ENCODE measurements at regions not wholly inside any gene's neighbourhood (a gene's known extent, or its start where the extent isn't known, plus 50 kb on each side); places are given as distances from the start of the nearest gene placed in this dataset.
A peak's percentile ranks its signal among the peaks of the same experiment; 100 is the strongest.

DNA sequence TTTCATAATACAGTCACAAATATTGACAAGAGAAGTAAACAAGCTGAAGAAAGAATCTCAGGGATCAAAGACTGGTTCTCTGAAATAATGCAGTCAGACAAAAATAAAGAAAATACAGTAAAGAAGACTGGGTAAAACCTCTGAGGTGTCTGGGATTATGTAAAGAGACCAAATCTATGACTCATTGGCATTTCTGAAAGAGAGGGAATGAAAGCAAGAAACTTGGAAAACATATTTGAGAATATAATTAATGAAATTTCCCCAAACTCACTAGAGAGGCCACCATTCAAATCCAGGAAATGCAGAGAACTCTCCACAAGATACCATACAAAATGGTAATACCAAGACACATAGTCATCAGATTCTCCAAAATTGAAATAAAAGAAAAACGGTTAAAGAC, 53.0 kb upstream of the GPC6 start:
- Histone ChIP-seq H2BK20ac (ENCODE audit: low read depth, low read length) (no peak overlapping the region), H2BK5ac (ENCODE audit: low read depth, low read length, poor library complexity, severe bottlenecking) (no peak overlapping the region), H3K18ac (ENCODE audit: low read depth, low read length) (no peak overlapping the region), H2BK15ac (ENCODE audit: low read depth, low read length) (no peak overlapping the region), H2AFZ (replicated peaks; ENCODE audit: low read length, poor library complexity) (no peak overlapping the region), H3K9me3 (ENCODE audit: control insufficient read depth, insufficient read depth, low read length) (no peaks in the 10 kb centered on the region), H3K56ac (ENCODE audit: extremely low read depth, insufficient read depth, low read length) (no peak overlapping the region), H4K20me1 (ENCODE audit: insufficient read depth, low read length) (no peaks in the 10 kb centered on the region), H3K14ac (replicated peaks; ENCODE audit: low read depth, low read length) (no peak overlapping the region), H3K4ac (ENCODE audit: low read depth, low read length) (no peak overlapping the region), H3K27ac (ENCODE audit: insufficient read depth, low read length) (no peak overlapping the region), H3K4me1 (ENCODE audit: control insufficient read depth, insufficient read depth, low read length) (no peaks in the 10 kb centered on the region; the same call in 1 of the 2 replicates), H3K4me2 (ENCODE audit: low read depth, low read length) (no peak overlapping the region), H4K5ac (ENCODE audit: low read depth, low read length) (no peak overlapping the region), H3K9me1 (ENCODE audit: insufficient read depth, low read length) (no peaks in the 10 kb centered on the region), H4K8ac (ENCODE audit: low read depth in 2 of 2, low read length in 2 of 2) (no peak overlapping the region), H3K36me3 (ENCODE audit: control insufficient read depth, insufficient read depth, low read length) (no peaks in the 10 kb centered on the region), H3K4me3 (ENCODE audit: insufficient read depth, low read depth, low read length) (no peak overlapping the region), H4K91ac (ENCODE audit: insufficient read depth, low read depth, low read length) (no peak overlapping the region), H2AK5ac (ENCODE audit: low read depth, low read length) (no peak overlapping the region), H3K23ac (ENCODE audit: low read depth, low read length) (no peak overlapping the region), H3K27me3 (ENCODE audit: control insufficient read depth, insufficient read depth, low read length) (no peaks in the 10 kb centered on the region), H2AK9ac (replicated peaks; ENCODE audit: low read depth, low read length, poor library complexity) (no peak overlapping the region), H2BK120ac (ENCODE audit: low read depth, low read length) (no peak overlapping the region), H3K9ac (ENCODE audit: low read depth, low read length) (no peak overlapping the region), H3K79me1 (ENCODE audit: low read depth in 1 of 2, low read length in 2 of 2) (no peaks in the 10 kb centered on the region)
- intact Hi-C loops (cut with micrococcal nuclease) (no loop called here), dilution Hi-C loops (cut with HindIII; ENCODE audit: low sequenced_read_pairs, unreplicated experiment) (no loop called here), in situ Hi-C loops (cut with MboI; ENCODE audit: low sequenced_read_pairs) (loop anchor here (25.0 kb wide), 1 partner anchor 986 kb away; no protein-coding TSS in a partner anchor)
- DNase-seq (peak; percentile 4), ATAC-seq (ENCODE audit: low read depth) (no peak)
- no peak for TF ChIP-seq RCOR1 (IDR thresholded peaks at IDR 0.05; ENCODE audit: insufficient replicate concordance, low read length)
- no peak for TF ChIP-seq MXI1 (IDR thresholded peaks at IDR 0.05; ENCODE audit: borderline replicate concordance, low read depth, low read length)
- TF ChIP-seq, protein P1, sequence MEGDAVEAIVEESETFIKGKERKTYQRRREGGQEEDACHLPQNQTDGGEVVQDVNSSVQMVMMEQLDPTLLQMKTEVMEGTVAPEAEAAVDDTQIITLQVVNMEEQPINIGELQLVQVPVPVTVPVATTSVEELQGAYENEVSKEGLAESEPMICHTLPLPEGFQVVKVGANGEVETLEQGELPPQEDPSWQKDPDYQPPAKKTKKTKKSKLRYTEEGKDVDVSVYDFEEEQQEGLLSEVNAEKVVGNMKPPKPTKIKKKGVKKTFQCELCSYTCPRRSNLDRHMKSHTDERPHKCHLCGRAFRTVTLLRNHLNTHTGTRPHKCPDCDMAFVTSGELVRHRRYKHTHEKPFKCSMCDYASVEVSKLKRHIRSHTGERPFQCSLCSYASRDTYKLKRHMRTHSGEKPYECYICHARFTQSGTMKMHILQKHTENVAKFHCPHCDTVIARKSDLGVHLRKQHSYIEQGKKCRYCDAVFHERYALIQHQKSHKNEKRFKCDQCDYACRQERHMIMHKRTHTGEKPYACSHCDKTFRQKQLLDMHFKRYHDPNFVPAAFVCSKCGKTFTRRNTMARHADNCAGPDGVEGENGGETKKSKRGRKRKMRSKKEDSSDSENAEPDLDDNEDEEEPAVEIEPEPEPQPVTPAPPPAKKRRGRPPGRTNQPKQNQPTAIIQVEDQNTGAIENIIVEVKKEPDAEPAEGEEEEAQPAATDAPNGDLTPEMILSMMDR (conservative IDR thresholded peaks at IDR 0.05; ENCODE audit: low read depth, low read length) = no peak
- no peak for TF ChIP-seq RFX5 (IDR thresholded peaks at IDR 0.05; ENCODE audit: low read depth, low read length)
- TF ChIP-seq BHLHE40 (IDR thresholded peaks at IDR 0.05; ENCODE audit: low read depth, low read length) = no peak
- TF ChIP-seq, protein P2, sequence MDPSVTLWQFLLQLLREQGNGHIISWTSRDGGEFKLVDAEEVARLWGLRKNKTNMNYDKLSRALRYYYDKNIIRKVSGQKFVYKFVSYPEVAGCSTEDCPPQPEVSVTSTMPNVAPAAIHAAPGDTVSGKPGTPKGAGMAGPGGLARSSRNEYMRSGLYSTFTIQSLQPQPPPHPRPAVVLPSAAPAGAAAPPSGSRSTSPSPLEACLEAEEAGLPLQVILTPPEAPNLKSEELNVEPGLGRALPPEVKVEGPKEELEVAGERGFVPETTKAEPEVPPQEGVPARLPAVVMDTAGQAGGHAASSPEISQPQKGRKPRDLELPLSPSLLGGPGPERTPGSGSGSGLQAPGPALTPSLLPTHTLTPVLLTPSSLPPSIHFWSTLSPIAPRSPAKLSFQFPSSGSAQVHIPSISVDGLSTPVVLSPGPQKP (IDR thresholded peaks at IDR 0.05; ENCODE audit: borderline replicate concordance, low read depth, low read length) = no peak
- TF ChIP-seq CEBPB (IDR thresholded peaks at IDR 0.05; ENCODE audit: low read depth, low read length) = no peak
- TF ChIP-seq POLR2A (IDR thresholded peaks at IDR 0.05; ENCODE audit: low read depth, low read length) = no peak
- no peak for TF ChIP-seq RAD21 (IDR thresholded peaks at IDR 0.05; ENCODE audit: low read length)
- no peak for TF ChIP-seq CHD1 (IDR thresholded peaks at IDR 0.05; ENCODE audit: low read depth, low read length)
- no peak for TF ChIP-seq MAFK (IDR thresholded peaks at IDR 0.05; ENCODE audit: low read depth, low read length)
- TF ChIP-seq MAZ (IDR thresholded peaks at IDR 0.05; ENCODE audit: borderline replicate concordance, low read depth, low read length) = no peak
- TF ChIP-seq SMC3 (IDR thresholded peaks at IDR 0.05; ENCODE audit: low read depth, low read length) = no peak
- TF ChIP-seq, protein P3, sequence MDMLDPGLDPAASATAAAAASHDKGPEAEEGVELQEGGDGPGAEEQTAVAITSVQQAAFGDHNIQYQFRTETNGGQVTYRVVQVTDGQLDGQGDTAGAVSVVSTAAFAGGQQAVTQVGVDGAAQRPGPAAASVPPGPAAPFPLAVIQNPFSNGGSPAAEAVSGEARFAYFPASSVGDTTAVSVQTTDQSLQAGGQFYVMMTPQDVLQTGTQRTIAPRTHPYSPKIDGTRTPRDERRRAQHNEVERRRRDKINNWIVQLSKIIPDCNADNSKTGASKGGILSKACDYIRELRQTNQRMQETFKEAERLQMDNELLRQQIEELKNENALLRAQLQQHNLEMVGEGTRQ (IDR thresholded peaks at IDR 0.05; ENCODE audit: low read depth, low read length) = no peak
- no peak for TF ChIP-seq NFE2L2 (IDR thresholded peaks at IDR 0.05; ENCODE audit: low read depth, low read length)
- no peak for TF ChIP-seq FOS (IDR thresholded peaks at IDR 0.05; ENCODE audit: low read depth, low read length)
- POLR2A ChIA-PET (ENCODE audit: unreplicated experiment) = interaction anchor here (0.7 kb wide), 1 partner anchor 53 kb away, joined by 4 read pairs; the partner anchor contains the start of gene GPC6
- CTCF ChIA-PET = no interaction called here
- BruUV-seq (replicated peaks) = no TSS peak
- no CpG with 5 or more reads among the region's 1 CpG for WGBS, 2 experiments (ENCODE audit: extremely low coverage in 2 of 2, insufficient read length in 1 of 2)
